DMS79 (cell line): ENCODE measurements at regions not wholly inside any gene's neighbourhood (a gene's known extent, or its start where the extent isn't known, plus 50 kb on each side); places are given as distances from the start of the nearest gene placed in this dataset.

Experiments
- DNase-seq: peaks from one replicate; lab custom pipeline; 2025; lab: John Stamatoyannopoulos, UW

DNA sequence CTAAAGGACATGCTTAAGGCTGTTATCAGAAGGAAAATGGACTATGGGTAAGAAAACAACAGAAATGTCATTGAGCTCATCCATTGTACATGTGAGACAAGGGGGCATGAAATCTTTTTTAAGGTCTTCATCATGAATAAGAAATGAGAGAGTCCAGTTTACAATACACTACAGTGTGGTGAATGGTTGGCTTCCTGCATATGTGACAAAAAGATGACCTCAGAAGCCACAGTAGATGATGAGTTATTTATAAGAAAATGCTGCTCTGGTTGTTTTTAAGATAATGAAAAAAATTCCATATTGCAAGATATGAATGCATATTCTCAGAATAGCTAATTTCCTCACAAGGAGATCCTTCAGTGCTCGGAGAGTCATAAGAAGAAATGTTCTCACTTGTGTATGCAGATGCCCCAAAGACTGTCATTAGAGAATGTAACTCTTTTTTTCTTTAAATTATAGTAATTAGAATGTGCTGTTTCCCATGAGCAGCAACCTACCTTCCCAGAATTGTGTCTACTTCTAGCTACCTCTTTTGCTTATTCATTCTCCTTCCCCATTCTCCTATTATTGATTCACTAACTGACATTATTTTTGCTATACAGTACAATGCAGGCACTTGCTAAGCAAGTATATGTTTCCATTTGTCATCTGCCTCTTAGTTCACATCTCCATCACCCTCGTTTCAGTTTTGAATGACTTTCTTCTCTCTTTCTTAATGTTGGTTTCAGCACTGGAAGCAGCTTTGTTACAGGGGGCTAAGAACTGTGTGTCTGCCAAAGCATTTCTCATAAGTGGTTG lies 152.0 kb upstream of the PEX5L start:
- DNase-seq = no peak

DNA sequence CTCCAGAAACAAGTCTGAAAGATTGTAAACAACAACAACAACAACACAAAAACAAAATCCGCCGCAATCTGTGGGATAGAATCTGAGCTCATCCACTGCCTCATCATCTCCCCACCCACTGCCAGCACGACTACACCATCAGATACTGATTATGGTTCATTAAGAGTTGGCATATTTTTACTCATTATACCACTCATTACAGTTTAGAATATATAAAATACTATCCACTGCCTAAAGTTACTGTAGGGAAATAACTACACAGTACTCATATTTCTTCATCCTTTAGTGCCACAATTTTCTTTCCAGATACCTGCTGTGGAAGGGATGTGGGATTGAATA lies 152.5 kb upstream of the PEX5L start:
- DNase-seq = no peak

DNA sequence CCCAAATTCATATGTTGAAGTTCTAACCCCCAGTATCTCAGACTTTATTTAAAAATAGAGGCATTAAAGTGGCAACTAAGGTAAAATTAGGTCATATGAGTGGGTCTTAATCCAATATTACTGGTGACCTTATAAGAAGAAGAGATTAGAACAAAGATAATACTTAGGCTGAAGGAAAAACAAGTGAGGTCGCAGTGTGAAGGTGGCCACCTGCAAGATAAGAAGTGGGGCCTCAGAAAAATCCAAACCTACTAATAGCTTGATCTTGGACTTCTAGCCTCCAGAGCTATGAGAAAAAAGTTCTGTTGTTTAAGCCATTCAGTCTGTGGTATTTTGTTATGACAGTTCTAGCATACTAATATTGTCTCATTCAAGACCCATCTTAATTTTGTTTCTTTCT lies 159.9 kb upstream of the PEX5L start:
- DNase-seq = no peak

DNA sequence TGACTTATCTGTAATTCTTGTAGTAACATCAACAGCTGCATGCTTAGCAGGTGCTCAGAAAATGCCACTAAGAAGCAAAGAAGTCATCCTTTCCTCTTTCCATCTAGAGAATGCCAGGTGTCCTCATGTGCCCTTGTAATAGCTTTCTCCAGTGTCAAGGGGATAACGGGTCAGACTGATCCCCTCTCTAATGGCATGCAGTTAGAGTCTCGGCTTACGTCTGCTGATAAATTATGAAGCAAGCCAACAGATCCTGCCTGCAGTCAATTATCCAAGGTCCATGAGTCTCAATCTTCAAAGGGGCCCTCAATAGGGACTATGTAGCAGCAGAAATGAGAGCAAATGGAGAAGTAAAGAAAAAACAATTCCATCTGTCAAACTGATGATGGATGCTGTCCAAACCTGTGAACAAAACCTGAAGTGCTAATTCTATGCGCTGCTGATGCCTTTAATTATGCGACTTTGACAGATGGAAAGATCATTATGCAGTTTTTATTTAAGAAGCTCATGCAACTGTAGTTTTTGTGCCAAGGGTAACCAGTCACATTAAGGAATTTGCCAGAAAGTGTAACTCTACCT lies 162.8 kb upstream of the PEX5L start:
- no peak for DNase-seq

DNA sequence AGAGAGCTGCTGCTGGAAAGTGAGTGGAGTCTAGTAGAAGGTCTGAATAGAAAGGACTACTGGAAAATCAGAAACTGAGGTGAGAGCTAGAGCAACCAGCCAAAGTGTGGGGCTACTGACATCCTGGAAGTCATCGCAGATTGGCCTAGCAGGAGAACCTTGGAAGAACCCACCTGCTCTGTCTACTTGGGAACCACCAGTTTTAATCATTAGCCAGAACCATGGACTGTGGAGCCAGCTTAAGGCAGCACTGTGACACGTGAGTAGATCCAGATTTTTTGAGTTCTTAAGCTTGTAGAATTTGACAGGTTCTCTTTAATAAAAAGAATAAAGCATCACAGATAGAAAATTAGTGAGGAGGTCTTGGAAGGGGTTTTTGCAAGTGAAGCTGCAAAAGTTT lies 179.1 kb upstream of the PEX5L start:
- DNase-seq = no peak

DNA sequence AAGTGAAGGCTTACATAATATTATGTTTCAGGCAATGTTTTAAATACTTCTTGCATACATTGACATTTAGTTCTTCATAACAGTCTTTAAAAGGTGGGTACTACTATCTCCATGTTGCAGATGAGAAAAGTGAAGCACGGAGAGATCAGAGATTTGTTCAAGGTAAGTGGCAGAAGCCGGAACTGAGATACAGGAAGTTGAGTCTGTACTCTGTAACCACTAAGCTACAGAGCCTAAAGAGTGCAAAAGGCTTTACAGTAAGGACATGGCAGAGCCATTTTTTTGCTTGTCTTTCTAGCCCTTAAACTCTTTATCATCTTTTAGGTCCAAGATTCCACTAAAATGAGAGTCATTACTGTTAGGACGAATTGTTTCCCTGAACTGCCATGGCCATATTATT lies 186.5 kb upstream of the PEX5L start:
- DNase-seq = no peak

DNA sequence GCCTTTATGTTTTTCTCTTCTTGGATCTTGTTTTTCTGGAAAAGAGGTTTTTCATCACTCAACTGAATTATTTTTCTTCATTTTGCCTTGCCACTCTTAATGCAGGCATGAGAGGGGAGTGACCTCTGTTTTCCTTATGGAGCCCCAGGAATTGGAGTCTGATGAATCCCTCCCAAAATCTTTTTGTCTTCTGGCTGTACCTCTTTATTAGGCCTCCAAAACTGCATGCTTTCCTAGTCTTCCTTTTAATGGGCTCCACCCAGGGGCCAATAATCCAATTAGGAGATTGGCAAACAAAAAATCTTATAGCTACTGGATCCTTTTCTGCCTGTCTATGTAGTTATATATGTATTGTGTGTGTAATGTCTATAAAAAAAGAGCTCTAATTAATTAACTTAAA lies 192.4 kb upstream of the PEX5L start:
- no peak for DNase-seq

DNA sequence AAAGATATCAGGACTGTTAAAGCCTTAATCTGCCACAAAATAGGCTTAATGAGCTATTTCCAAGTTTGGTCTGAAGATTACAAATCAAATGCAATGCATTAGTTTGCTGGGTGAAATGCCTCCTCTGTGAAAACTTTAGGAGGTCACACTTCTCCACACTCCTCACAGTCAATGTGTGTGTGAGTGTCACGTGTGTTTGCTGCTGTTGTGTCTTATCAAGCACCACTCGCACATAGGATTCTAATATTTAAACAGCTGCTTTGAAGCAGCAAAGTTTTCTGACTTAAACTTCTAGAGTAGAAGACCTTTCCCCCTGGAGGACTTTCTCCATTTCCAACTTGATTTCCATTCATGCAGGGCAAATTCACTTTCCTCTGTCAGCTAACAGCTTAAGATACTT lies 203.2 kb upstream of the PEX5L start:
- no peak for DNase-seq

DNA sequence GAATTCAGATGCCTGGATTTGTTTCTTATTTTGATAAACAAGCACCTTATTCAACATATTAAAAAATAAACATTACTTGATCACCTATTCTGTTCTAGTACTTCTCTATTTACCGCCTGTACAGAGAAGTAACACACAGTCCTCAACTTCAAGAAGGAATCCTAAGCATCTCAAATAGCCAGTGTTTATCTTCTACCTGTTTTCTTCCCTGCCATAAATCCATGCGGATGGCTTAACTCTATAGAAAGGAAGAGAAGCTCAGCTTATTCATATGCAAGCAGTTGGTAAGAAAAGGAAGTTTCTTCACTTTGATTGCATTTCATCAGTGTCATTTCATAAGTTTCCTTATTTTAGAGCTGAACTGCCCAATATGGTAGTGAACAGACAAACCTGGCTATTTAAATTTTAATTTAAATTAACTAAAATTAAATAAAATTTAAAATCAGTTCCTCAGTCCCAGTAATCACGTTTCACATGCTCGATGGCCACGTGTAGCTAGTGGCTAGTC lies 210.0 kb upstream of the PEX5L start:
- no peak for DNase-seq

DNA sequence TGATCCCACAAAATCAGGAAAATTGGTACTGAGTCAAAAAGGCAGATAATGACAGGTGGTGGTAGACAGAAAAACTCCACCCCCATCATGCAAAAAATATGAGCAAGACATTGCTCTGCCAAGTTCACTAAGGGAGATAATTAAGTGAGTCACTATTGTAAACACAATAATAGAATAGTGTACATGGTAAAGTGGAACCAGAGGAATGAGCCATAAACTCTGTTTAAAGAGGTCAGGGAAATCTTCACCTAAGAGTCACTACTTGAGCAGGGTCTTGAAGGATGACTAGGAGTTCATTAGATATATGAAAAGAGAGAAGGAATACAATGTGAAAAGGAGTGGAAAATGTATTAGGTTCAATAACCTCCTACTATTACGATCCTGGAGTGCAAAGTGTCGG lies 213.4 kb upstream of the PEX5L start:
- DNase-seq = no peak

DNA sequence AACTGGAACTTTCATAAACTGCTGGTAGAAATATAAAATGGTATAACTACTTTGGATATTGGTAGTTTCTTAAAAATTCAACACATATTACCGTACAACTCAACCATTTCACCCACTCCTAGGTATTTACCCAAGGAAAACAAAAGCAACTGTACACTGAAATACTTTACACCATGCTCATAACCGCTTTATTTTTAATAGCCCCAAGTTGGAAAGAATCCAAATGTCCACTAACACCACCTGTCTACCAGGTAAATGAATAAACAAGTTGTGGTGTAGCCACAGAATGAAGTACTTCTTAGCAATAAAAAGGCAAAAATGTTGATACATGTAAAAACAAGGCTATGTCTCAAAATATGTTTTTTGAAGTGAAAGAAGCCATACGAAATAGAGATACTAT lies 215.9 kb upstream of the PEX5L start:
- DNase-seq = peak; percentile 22

DNA sequence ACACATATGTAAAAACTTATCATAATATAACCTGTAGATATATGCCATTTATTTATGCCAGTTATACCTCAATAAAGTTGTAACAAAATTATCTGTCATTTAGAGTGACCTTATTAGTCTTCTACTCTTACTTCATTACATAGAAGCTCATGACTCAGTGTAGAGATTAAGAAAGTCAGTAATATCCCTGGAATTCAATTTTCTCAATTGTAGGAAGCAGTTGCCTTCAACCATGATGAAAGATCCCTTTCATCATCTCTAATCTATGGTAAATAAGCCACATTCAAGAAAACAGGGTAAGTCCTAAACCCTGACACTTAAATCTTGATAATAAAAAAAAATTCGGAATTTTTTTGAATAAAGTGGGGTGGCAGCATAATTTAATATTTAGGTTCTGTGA lies 216.5 kb upstream of the PEX5L start:
- DNase-seq = no peak

DNA sequence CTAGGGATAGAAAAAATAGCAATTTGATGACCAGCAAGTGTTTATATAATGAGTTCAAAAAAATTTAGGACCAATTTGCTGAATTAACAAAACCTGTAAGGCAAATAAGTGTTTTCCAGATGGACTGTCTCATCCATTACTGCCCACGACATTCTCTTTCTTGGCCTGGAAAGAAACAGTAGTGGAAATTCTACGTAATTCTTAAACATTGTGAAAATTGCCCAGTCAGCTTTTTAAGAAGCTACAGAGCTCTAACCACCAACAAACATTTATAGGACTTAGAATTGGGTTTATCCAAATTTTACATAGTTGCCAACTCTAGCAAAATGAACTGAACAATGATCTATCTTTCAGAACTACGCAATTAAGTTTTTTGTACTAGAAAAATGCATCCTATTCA lies 227.7 kb upstream of the PEX5L start:
- DNase-seq = no peak

DNA sequence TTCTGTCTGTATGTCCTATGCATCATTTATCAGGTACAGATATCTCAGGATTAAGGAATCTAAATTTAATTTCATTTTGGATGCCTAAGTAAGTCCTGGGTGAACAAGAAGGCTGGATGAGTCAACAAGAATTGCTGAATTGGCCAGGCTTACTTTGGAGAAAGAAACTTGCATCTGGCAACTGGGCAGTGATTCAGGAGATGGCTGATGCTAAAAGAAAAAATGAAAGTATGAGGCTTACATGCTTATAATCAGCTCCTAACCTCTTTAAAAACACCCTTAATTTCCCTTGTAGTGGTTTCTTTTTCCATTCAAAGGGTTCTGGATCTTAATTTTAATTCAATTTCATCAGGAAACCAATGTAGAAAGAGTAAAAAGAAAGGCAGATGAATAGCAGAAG lies 228.8 kb upstream of the PEX5L start:
- no peak for DNase-seq

DNA sequence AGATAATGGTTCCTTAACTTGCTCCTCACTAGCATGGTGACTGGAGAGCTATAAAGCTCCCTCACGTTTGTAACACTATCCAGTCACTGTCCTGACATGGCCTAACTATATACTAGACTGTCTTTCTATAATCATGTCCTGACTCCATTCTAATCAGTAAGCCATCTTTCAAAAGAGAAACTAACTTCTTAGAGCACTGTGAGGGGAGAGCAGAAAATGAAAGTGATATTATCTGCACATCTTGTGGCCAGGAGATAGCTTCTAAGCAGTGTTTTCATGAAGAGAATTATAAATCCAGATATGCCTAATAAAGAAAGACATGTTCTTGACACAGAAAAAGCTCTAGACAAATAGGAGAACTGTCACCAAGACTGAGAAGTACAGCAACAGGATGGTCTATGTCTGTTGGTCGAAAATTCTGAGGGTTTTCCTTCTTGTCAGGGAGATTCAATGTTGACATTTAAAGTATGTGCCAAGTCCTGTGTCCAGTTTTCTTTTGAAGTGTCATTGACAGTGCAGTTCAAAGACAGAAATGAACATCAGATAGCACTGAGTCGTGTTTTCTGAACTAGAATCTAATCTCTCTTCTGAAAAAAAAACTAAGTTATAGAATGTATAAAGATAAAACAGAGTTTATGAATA lies 230.6 kb upstream of the PEX5L start:
- DNase-seq = no peak

DNA sequence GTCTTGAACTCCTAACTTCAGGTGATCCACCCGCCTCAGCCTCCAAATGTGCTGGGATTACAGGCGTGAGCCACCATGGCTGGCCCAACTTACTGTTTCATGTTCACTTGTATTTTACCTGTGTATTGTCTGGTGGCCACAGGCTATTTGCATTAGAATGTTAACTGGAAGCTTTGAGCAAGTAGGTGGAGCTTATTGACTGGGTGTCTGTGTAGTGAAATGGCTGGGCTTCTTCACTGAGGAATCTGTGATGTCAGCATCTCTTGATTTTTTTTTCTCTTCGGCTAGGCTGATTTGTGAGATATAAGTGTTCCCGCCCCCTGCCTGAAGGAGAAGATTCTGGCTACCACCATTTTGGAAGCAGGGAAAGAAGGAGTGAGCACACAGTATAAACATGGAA lies 237.8 kb upstream of the PEX5L start:
- DNase-seq = no peak

DNA sequence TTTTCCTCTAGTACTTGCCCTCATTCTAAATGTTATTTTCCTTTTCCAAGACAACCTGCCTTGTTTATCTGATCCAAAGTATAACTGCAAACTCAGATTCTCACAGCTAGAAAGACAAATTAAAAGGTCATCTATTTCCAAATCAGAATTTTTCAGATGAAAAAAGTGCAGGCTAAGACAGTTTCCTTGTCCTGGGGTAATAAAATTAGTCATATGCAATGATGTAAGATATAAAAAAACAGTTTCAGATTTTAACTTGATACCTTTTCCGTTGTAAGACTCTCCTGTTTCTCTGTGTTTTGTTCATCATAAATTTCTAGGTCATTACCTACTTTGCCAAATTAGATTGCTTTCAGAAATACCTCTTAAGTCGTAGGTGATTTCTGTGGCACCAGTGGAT lies 238.4 kb upstream of the PEX5L start:
- DNase-seq = no peak

DNA sequence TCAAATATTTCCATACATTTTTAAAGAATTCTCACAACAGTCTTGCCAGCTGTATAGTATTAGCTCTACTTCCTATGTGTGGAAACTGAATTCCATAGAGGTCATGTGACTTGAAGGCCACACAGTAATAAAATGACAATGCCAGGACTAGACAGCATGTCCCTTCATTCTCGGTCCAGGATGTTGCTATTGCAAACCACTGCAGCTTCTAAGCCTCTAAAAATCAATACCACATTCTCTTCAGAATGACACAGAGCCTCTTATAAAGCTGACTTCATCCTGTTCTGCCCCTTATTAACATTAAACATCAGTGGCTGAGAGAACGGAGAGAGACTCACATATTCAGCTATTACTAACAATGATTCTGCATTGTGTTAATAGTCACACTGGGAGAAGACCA lies 240.3 kb upstream of the PEX5L start:
- DNase-seq = no peak

DNA sequence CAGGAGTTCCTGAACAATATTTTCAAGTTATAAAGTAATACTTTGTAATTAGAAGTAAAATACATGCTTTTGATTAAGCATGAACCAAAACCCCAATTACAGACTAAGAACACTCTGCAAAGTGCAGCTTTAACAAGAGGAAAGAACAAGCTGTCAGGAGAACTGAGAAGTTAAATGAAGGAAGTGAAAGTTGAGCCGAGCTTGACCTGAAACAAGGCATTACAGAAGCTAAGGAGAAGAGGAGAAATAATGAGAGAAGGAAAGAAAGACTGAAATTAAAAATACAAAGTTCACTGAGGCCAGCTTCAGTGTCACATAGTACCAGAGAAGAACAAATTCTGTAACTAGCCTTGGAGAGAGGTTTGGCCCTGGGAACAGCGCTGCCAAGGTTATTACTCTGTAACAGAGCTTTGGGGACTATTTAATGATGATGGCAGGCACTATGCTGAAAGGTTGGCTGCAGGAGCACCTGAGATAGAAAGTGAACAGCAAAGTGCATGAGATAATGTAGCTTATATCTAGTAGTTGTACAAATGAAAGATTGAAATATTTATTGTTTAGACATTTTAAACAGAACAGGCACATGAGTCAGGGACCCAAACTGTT lies 241.9 kb upstream of the PEX5L start:
- DNase-seq = no peak

DNA sequence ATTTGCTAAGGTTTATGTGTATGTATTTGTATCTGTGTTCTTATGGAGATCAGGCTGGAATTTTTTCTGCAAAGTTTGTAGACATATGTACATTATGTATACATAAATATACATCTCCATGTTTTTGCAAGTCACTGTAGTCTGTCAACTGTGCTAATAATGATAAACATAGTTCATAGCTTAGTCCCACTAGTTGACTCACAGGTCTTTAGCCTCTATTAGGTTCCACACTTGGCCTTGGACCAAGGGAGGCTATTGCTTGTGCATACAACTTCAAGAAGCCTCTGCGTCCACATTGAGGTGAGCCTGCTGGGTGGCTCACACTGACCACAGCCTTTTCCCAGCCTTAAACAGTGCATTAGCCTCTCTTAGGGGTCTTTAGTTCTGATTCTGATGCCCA lies 243.8 kb upstream of the PEX5L start:
- DNase-seq = no peak

DNA sequence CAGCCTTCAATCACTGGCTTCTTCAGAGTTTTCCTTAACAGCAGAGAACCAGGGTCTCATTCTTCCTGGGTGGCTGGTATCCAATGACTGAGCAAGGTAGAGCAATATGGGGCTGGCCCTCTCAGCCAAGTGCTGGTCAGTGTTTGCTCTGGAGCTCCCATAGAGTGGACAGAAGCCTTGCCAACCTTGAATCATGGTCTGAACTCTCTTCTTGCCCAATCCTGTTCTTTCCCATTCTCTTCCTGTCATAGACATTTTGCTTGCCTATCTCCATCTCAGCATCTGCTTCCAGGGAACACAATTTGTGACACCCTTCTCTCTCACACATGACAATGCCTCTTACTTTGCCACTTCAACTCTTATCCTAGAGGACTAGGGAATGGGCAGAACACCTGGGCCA lies 245.6 kb upstream of the PEX5L start:
- DNase-seq = no peak

DNA sequence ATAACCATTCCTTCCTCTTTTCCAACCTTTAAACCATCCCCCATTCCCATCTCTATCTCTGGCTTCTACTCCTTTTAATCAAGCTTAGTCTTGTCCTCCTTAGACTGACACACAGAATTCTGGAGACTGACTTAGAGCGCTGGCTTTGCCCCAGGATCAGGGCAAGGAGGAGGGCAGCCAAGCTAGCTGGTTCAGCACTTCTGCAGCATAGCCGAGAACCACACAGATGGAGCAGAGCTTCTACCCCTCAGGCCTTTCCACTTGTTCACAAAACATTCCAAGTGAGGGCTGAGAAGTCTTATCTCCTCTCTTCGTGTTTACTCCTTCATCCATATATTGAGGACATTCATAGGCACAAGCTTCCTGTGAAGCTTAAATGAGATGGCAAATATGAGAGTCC lies 246.5 kb upstream of the PEX5L start:
- no peak for DNase-seq
